ENCODE measurements at regions not wholly inside any gene's neighbourhood (a gene's known extent, or its start where the extent isn't known, plus 50 kb on each side); places are given as distances from the start of the nearest gene placed in this dataset.
"Not testable (repeated sequence)": the region's sequence is repeated elsewhere in the genome, so short reads cannot be mapped to it uniquely, and the experiment has no call there.

GRCh38 chr9:96064826-96065481 is 189.5 kb downstream of the ERCC6L2 start:
- DNase-seq (ENCODE audit: low read depth, low spot score): no peak

GRCh38 chr9:96062854-96063253 is 187.4 kb downstream of the ERCC6L2 start:
- DNase-seq (ENCODE audit: low read depth, low spot score): no peak

- DNase-seq (ENCODE audit: low read depth, low spot score): no peak
Observed at GRCh38 chr9:96062031-96062430, 186.5 kb downstream of the ERCC6L2 start.

- DNase-seq (ENCODE audit: low read depth, low spot score): no peak
Observed at GRCh38 chr9:96061293-96061987, 185.9 kb downstream of the ERCC6L2 start.

- DNase-seq (ENCODE audit: low read depth, low spot score): no peak
Observed at GRCh38 chr9:96058218-96058617, 182.7 kb downstream of the ERCC6L2 start.

- DNase-seq (ENCODE audit: low read depth, low spot score): no peak
Observed at GRCh38 chr9:96057155-96057554, 181.7 kb downstream of the ERCC6L2 start.

- no peak for DNase-seq (ENCODE audit: low read depth, low spot score)
Observed at GRCh38 chr9:96056226-96056625, 180.7 kb downstream of the ERCC6L2 start.

- DNase-seq (ENCODE audit: low read depth, low spot score): not testable (repeated sequence)
Observed at GRCh38 chr9:96054248-96054647, 178.8 kb downstream of the ERCC6L2 start.

- no peak for DNase-seq (ENCODE audit: low read depth, low spot score)
Observed at GRCh38 chr9:96052686-96053085, 177.2 kb downstream of the ERCC6L2 start.

- no peak for DNase-seq (ENCODE audit: low read depth, low spot score)
Observed at GRCh38 chr9:96051423-96051822, 175.9 kb downstream of the ERCC6L2 start.

GRCh38 chr9:96050861-96051155 is 175.3 kb downstream of the ERCC6L2 start:
- DNase-seq (ENCODE audit: low read depth, low spot score): no peak

GRCh38 chr9:96050048-96050860 is 174.8 kb downstream of the ERCC6L2 start:
- no peak for DNase-seq (ENCODE audit: low read depth, low spot score)

GRCh38 chr9:96048956-96049831 is 173.7 kb downstream of the ERCC6L2 start:
- no peak for DNase-seq (ENCODE audit: low read depth, low spot score)

- DNase-seq (ENCODE audit: low read depth, low spot score): no peak
Observed at GRCh38 chr9:96048104-96048955, 172.8 kb downstream of the ERCC6L2 start.

- DNase-seq (ENCODE audit: low read depth, low spot score): no peak
Observed at GRCh38 chr9:96047741-96048103, 172.2 kb downstream of the ERCC6L2 start.

GRCh38 chr9:96047116-96047639 is 171.7 kb downstream of the ERCC6L2 start:
- no peak for DNase-seq (ENCODE audit: low read depth, low spot score)

GRCh38 chr9:96045811-96046210 is 170.3 kb downstream of the ERCC6L2 start:
- DNase-seq (ENCODE audit: low read depth, low spot score): no peak

- DNase-seq (ENCODE audit: low read depth, low spot score): no peak
Observed at GRCh38 chr9:96044401-96044800, 168.9 kb downstream of the ERCC6L2 start.

- DNase-seq (ENCODE audit: low read depth, low spot score): no peak
Observed at GRCh38 chr9:96040591-96041461, 165.3 kb downstream of the ERCC6L2 start.

- DNase-seq (ENCODE audit: low read depth, low spot score): no peak
Observed at GRCh38 chr9:96038914-96039313, 163.4 kb downstream of the ERCC6L2 start.
